HCT116 (cell line): ENCODE measurements at regions not wholly inside any gene's neighbourhood (a gene's known extent, or its start where the extent isn't known, plus 50 kb on each side); places are given as distances from the start of the nearest gene placed in this dataset.

ENCODE experiments used
- CTCF ChIP-seq, 3 experiments: fragments of 200-600 bp in 1 of 3; sonication (generic) in 1 of 3; IDR thresholded peaks in 2 of 3; conservative IDR thresholded peaks in 1 of 3; 2 replicates each; pipeline ENCODE4 v1.5.1; 2012 to 2017; ENCODE audit warnings: low read depth in 2 of 3, low read length in 2 of 3, antibody characterized with exemption in 1 of 3, borderline replicate concordance in 1 of 3, control low read depth in 1 of 3, mild to moderate bottlenecking in 1 of 3, mixed read lengths in 1 of 3, mixed run types in 1 of 3, moderate library complexity in 1 of 3; ENCODE audit not compliant: insufficient read depth in 1 of 3
- EZH2phosphoT487 ChIP-seq: fragments of 200-600 bp; IDR thresholded peaks from 2 replicates; pipeline ENCODE4 v1.6.1; 2018; ENCODE audit warnings: antibody characterized with exemption, borderline replicate concordance
- JUND ChIP-seq: IDR thresholded peaks from 2 replicates; pipeline ENCODE4 v1.6.1; 2012
- MAX ChIP-seq: IDR thresholded peaks from 2 replicates; pipeline ENCODE4 v1.6.1; 2012
- POLR2A ChIP-seq: IDR thresholded peaks from 2 replicates; pipeline ENCODE4 v1.7.0; 2011; ENCODE audit warnings: borderline replicate concordance; ENCODE audit not compliant: insufficient read depth, insufficient read length; ENCODE audit errors: extremely low read depth
- POLR2AphosphoS5 ChIP-seq: IDR thresholded peaks from 2 replicates; pipeline ENCODE4 v1.6.1; 2011; ENCODE audit warnings: mild to moderate bottlenecking, low read depth, low read length, moderate library complexity
- RAD21 ChIP-seq: IDR thresholded peaks from 2 replicates; pipeline ENCODE4 v1.6.1; 2012; ENCODE audit warnings: low read depth, mild to moderate bottlenecking
- SIN3A ChIP-seq: IDR thresholded peaks from 2 replicates; pipeline ENCODE4 v1.6.1; 2012; ENCODE audit warnings: low read depth
- SP1 ChIP-seq: IDR thresholded peaks from 2 replicates; pipeline ENCODE4 v1.6.1; 2012; ENCODE audit warnings: low read depth
- SRF ChIP-seq: IDR thresholded peaks from 2 replicates; pipeline ENCODE4 v1.6.1; 2012; ENCODE audit warnings: low read depth
- TF ChIP-seq, protein P1 (sequence below): IDR thresholded peaks from 2 replicates; pipeline ENCODE4 v1.6.1; 2012; ENCODE audit warnings: low read depth

- TF ChIP-seq POLR2A (no peak), POLR2AphosphoS5 (no peak), CTCF (IDR thresholded peaks at IDR 0.05 in 2 of 3, conservative IDR thresholded peaks at IDR 0.05 in 1 of 3; ENCODE audit: borderline replicate concordance in 1 of 3, insufficient read depth in 1 of 3, low read depth in 2 of 3, low read length in 2 of 3) (no peak), RAD21 (no peak), MAX (no peak), SP1 (no peak), EZH2phosphoT487 (no peak), JUND (no peak), SRF (no peak), SIN3A (no peak)
- TF ChIP-seq, protein P1, sequence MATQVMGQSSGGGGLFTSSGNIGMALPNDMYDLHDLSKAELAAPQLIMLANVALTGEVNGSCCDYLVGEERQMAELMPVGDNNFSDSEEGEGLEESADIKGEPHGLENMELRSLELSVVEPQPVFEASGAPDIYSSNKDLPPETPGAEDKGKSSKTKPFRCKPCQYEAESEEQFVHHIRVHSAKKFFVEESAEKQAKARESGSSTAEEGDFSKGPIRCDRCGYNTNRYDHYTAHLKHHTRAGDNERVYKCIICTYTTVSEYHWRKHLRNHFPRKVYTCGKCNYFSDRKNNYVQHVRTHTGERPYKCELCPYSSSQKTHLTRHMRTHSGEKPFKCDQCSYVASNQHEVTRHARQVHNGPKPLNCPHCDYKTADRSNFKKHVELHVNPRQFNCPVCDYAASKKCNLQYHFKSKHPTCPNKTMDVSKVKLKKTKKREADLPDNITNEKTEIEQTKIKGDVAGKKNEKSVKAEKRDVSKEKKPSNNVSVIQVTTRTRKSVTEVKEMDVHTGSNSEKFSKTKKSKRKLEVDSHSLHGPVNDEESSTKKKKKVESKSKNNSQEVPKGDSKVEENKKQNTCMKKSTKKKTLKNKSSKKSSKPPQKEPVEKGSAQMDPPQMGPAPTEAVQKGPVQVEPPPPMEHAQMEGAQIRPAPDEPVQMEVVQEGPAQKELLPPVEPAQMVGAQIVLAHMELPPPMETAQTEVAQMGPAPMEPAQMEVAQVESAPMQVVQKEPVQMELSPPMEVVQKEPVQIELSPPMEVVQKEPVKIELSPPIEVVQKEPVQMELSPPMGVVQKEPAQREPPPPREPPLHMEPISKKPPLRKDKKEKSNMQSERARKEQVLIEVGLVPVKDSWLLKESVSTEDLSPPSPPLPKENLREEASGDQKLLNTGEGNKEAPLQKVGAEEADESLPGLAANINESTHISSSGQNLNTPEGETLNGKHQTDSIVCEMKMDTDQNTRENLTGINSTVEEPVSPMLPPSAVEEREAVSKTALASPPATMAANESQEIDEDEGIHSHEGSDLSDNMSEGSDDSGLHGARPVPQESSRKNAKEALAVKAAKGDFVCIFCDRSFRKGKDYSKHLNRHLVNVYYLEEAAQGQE, result no peak
Measured at GRCh38 chr9:79054500-79054899, 517.3 kb upstream of the TLE4 start.
